IMR-90 (cell line): ENCODE measurements at regions not wholly inside any gene's neighbourhood (a gene's known extent, or its start where the extent isn't known, plus 50 kb on each side); places are given as distances from the start of the nearest gene placed in this dataset.
A peak's percentile ranks its signal among the peaks of the same experiment; 100 is the strongest.

Experiments
- ATAC-seq: fragments of 200-7000 bp; cut with Tn5 transposase; 2 replicates; pipeline ENCODE4 v1.9.1; 2020; ENCODE audit warnings: low read depth, mild to moderate bottlenecking, moderate library complexity
- BruUV-seq: library from RNA; stranded (reverse); fragments of 400-500 nt; replicated peaks from 2 replicates; lab custom pipeline; 2021; lab: Mats Ljungman, UMichigan
- CTCF ChIA-PET: fragments of 300-600 bp; formaldehyde crosslinking; extraction: SDS; loops from one replicate; lab custom pipeline; 2021; ENCODE audit warnings: antibody characterized with exemption; lab: Yijun Ruan, JAX
- POLR2A ChIA-PET: fragments of 300-600 bp; sonication (Branson Sonifier 250); formaldehyde crosslinking; loops from one replicate; lab custom pipeline; 2022; ENCODE audit warnings: antibody characterized with exemption; ENCODE audit not compliant: unreplicated experiment; lab: Charles Lee
- DNase-seq: peaks from one replicate; pipeline ENCODE4 v3.0.0; 2013
- H2AFZ ChIP-seq: replicated peaks from 2 replicates; pipeline ENCODE3; 2013; ENCODE audit warnings: low read length, mild to moderate bottlenecking; ENCODE audit not compliant: poor library complexity
- H2AK5ac ChIP-seq: 2 replicates; pipeline ENCODE4 v1.6.1; 2013; ENCODE audit warnings: low read depth, low read length, inconsistent platforms
- H2AK9ac ChIP-seq: replicated peaks from 2 replicates; pipeline ENCODE3; 2013; ENCODE audit warnings: mild to moderate bottlenecking, low read depth, low read length, moderate library complexity; ENCODE audit not compliant: poor library complexity
- H2BK120ac ChIP-seq: 2 replicates; pipeline ENCODE4 v1.6.1; 2013; ENCODE audit warnings: low read depth, low read length, inconsistent platforms
- H2BK15ac ChIP-seq: 3 replicates; pipeline ENCODE4 v1.6.1; 2013; ENCODE audit warnings: low read depth, low read length, inconsistent platforms
- H2BK20ac ChIP-seq: 2 replicates; pipeline ENCODE4 v1.6.1; 2013; ENCODE audit warnings: low read depth, mild to moderate bottlenecking, inconsistent platforms, low read length, moderate library complexity
- H2BK5ac ChIP-seq: 2 replicates; pipeline ENCODE4 v1.6.1; 2013; ENCODE audit warnings: mild to moderate bottlenecking, low read depth, low read length, inconsistent platforms; ENCODE audit not compliant: poor library complexity, severe bottlenecking
- H3K14ac ChIP-seq: replicated peaks from 2 replicates; pipeline ENCODE4 v1.6.1; 2013; ENCODE audit warnings: low read depth, low read length, inconsistent platforms
- H3K18ac ChIP-seq: 2 replicates; pipeline ENCODE4 v1.6.1; 2013; ENCODE audit warnings: low read depth, low read length, control low read depth
- H3K23ac ChIP-seq: 2 replicates; pipeline ENCODE4 v1.6.1; 2013; ENCODE audit warnings: low read depth, low read length, inconsistent platforms
- H3K27ac ChIP-seq: 2 replicates; pipeline ENCODE4 v1.5.1; 2013; ENCODE audit warnings: mild to moderate bottlenecking, control low read depth, low read length; ENCODE audit not compliant: insufficient read depth
- H3K27me3 ChIP-seq: 2 replicates; pipeline ENCODE4 v1.6.1; 2013; ENCODE audit warnings: low read length; ENCODE audit not compliant: control insufficient read depth, insufficient read depth
- H3K36me3 ChIP-seq: 2 replicates; pipeline ENCODE4 v1.6.1; 2013; ENCODE audit warnings: low read length, mixed read lengths; ENCODE audit not compliant: control insufficient read depth, insufficient read depth
- H3K4ac ChIP-seq: 2 replicates; pipeline ENCODE4 v1.6.1; 2013; ENCODE audit warnings: low read depth, low read length, inconsistent platforms
- H3K4me1 ChIP-seq: 2 replicates; pipeline ENCODE4 v1.6.1; 2013; ENCODE audit warnings: low read length, mixed read lengths; ENCODE audit not compliant: control insufficient read depth, insufficient read depth
- H3K4me2 ChIP-seq: 2 replicates; pipeline ENCODE4 v1.6.1; 2013; ENCODE audit warnings: low read depth, mild to moderate bottlenecking, control low read depth, low read length, moderate library complexity
- H3K4me3 ChIP-seq: 2 replicates; pipeline ENCODE4 v1.5.1; 2013; ENCODE audit warnings: low read depth, mild to moderate bottlenecking, control low read depth, low read length, moderate library complexity; ENCODE audit not compliant: insufficient read depth
- H3K56ac ChIP-seq: 2 replicates; pipeline ENCODE4 v1.6.1; 2013; ENCODE audit warnings: low read length, inconsistent platforms; ENCODE audit not compliant: insufficient read depth; ENCODE audit errors: extremely low read depth
- H3K79me1 ChIP-seq, 2 experiments: 2 replicates each; pipeline ENCODE4 v1.6.1; 2013; ENCODE audit warnings: low read length in 2 of 2, inconsistent platforms in 1 of 2, low read depth in 1 of 2
- H3K9ac ChIP-seq: 2 replicates; pipeline ENCODE4 v1.6.1; 2013; ENCODE audit warnings: low read depth, low read length, control low read depth
- H3K9me1 ChIP-seq: 2 replicates; pipeline ENCODE4 v1.6.1; 2013; ENCODE audit warnings: low read length, inconsistent platforms; ENCODE audit not compliant: insufficient read depth
- H3K9me3 ChIP-seq: 2 replicates; pipeline ENCODE4 v1.6.1; 2013; ENCODE audit warnings: low read length; ENCODE audit not compliant: control insufficient read depth, insufficient read depth
- H4K20me1 ChIP-seq: 2 replicates; pipeline ENCODE4 v1.6.1; 2013; ENCODE audit warnings: low read length, inconsistent platforms; ENCODE audit not compliant: insufficient read depth
- H4K5ac ChIP-seq: 2 replicates; pipeline ENCODE4 v1.6.1; 2013; ENCODE audit warnings: mild to moderate bottlenecking, low read depth, low read length, control low read depth
- H4K8ac ChIP-seq, 2 experiments: 2 replicates each; pipeline ENCODE4 v1.6.1; 2013; ENCODE audit warnings: low read depth in 2 of 2, low read length in 2 of 2, control low read depth in 1 of 2, inconsistent platforms in 1 of 2
- H4K91ac ChIP-seq: 2 replicates; pipeline ENCODE4 v1.6.1; 2013; ENCODE audit warnings: low read depth, low read length, inconsistent platforms; ENCODE audit not compliant: insufficient read depth
- BHLHE40 ChIP-seq: fragments of 150-350 bp; IDR thresholded peaks from 2 replicates; pipeline ENCODE4 v1.6.1; 2016; ENCODE audit warnings: mild to moderate bottlenecking, low read depth, low read length
- CEBPB ChIP-seq: IDR thresholded peaks from 2 replicates; pipeline ENCODE4 v1.6.1; 2012; ENCODE audit warnings: low read depth, low read length, improper control_type of control experiment
- FOS ChIP-seq: fragments of 150-350 bp; IDR thresholded peaks from 2 replicates; pipeline ENCODE4 v1.6.1; 2016; ENCODE audit warnings: low read depth, low read length
- MAZ ChIP-seq: IDR thresholded peaks from 2 replicates; pipeline ENCODE4 v1.6.1; 2012; ENCODE audit warnings: low read depth, mild to moderate bottlenecking, low read length, improper control_type of control experiment, moderate library complexity, borderline replicate concordance
- NFE2L2 ChIP-seq: fragments of 150-350 bp; IDR thresholded peaks from 2 replicates; pipeline ENCODE4 v1.6.1; 2016; ENCODE audit warnings: low read depth, mild to moderate bottlenecking, low read length
- RAD21 ChIP-seq: IDR thresholded peaks from 2 replicates; pipeline ENCODE4 v1.6.1; 2012; ENCODE audit warnings: low read length, improper control_type of control experiment
- RCOR1 ChIP-seq: IDR thresholded peaks from 2 replicates; pipeline ENCODE4 v1.6.1; 2012; ENCODE audit warnings: mild to moderate bottlenecking, low read length, improper control_type of control experiment; ENCODE audit not compliant: insufficient replicate concordance
- WGBS, 2 experiments: methylation state at CpG; one replicate each; pipeline versions ENCODE4 v1.1.5 to v1.1.7; 2013; ENCODE audit warnings: missing lambda C conversion rate in 2 of 2; ENCODE audit not compliant: insufficient read length in 1 of 2; ENCODE audit errors: extremely low coverage in 2 of 2; 5-methylcytosine and 5-hydroxymethylcytosine counted together
- dilution Hi-C: fragments of 300-500 bp; cut with HindIII; formaldehyde crosslinking; loops from one replicate; pipeline ENCODE4 v1.14.3; 2018; ENCODE audit warnings: low sequenced_read_pairs; ENCODE audit not compliant: unreplicated experiment
- in situ Hi-C: fragments of 300-500 bp; cut with MboI; formaldehyde crosslinking; loops from 3 replicates; pipeline ENCODE4 v1.14.3; 2019; ENCODE audit warnings: low sequenced_read_pairs, inconsistent platforms, mixed read lengths
- intact Hi-C: fragments of 100-400 bp; cut with micrococcal nuclease; formaldehyde crosslinking; loops from 2 replicates; pipeline ENCODE4 v1.10.0; 2022

DNA sequence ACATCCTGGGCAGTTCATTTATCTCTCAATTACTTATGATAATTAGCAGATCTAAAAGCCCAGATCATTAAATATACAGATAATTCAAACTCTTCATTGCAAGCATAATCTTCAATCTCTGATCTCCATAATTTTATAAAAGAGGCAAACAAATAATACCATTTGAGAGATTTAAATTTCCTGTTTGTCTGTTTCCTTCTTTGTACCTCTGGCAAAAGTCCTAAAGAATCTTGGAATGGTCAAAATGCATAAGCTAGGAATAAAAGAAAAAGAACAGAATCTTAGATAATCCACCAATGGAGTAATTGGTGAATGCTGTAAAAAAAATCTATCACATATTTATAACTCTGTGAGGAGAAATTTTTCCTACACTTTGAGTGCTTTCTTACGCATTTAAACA lies 1080.9 kb upstream of the ZEB2 start:
- no peaks in the 10 kb centered on the region for H3K27me3 ChIP-seq

More for the DNA sequence above, 1080.9 kb upstream of the ZEB2 start:
- intact Hi-C loops = no loop called here
- TF ChIP-seq MAZ = no peak
- no peak for TF ChIP-seq FOS
- TF ChIP-seq BHLHE40 = no peak
- TF ChIP-seq RCOR1 = no peak
- no peak for TF ChIP-seq RAD21
- TF ChIP-seq NFE2L2 = no peak
- TF ChIP-seq CEBPB = no peak
- H3K79me1 ChIP-seq = no peaks in the 10 kb centered on the region
- H2AK9ac ChIP-seq = no peak overlapping the region
- H2BK20ac ChIP-seq = no peak overlapping the region
- ChIA-PET CTCF (interaction anchor here (1.3 kb wide), 1 partner anchor 10 kb away, joined by 3 read pairs; no protein-coding TSS in a partner anchor), POLR2A (no interaction called here)
- no peak overlapping the region for H4K5ac ChIP-seq
- H3K4me3 ChIP-seq = no peak overlapping the region
- no peak overlapping the region for H3K4ac ChIP-seq
- in situ Hi-C loops = no loop called here
- H3K9me1 ChIP-seq = no peaks in the 10 kb centered on the region
- dilution Hi-C loops = no loop called here
- no peaks in the 10 kb centered on the region for H4K20me1 ChIP-seq
- H2BK120ac ChIP-seq = no peak overlapping the region
- peaks cover 8% of the 10 kb centered on the region for H3K4me1 ChIP-seq
- no peak overlapping the region for H3K14ac ChIP-seq
- no peak overlapping the region for H4K8ac ChIP-seq
- H3K9me3 ChIP-seq = no peaks in the 10 kb centered on the region
- no peak overlapping the region for H3K27ac ChIP-seq
- no peak overlapping the region for H2BK15ac ChIP-seq
- H2AK5ac ChIP-seq = peak overlapping the region; percentile 35; the same call in 1 of the 2 replicates
- H3K4me2 ChIP-seq = no peak overlapping the region
- H3K23ac ChIP-seq = no peak overlapping the region
- DNase-seq (no peak), ATAC-seq (no peak)
- no peaks in the 10 kb centered on the region for H3K36me3 ChIP-seq
- H3K9ac ChIP-seq = no peak overlapping the region
- no peak overlapping the region for H4K91ac ChIP-seq
- H3K56ac ChIP-seq = no peak overlapping the region
- no peak overlapping the region for H2AFZ ChIP-seq
- H2BK5ac ChIP-seq = no peak overlapping the region
- BruUV-seq = no TSS peak
- no peak overlapping the region for H3K18ac ChIP-seq
- WGBS, 2 experiments = no CpG with 5 or more reads among the region's 1 CpG
